ENCODE measurements at regions not wholly inside any gene's neighbourhood (a gene's known extent, or its start where the extent isn't known, plus 50 kb on each side); places are given as distances from the start of the nearest gene placed in this dataset.

DNA sequence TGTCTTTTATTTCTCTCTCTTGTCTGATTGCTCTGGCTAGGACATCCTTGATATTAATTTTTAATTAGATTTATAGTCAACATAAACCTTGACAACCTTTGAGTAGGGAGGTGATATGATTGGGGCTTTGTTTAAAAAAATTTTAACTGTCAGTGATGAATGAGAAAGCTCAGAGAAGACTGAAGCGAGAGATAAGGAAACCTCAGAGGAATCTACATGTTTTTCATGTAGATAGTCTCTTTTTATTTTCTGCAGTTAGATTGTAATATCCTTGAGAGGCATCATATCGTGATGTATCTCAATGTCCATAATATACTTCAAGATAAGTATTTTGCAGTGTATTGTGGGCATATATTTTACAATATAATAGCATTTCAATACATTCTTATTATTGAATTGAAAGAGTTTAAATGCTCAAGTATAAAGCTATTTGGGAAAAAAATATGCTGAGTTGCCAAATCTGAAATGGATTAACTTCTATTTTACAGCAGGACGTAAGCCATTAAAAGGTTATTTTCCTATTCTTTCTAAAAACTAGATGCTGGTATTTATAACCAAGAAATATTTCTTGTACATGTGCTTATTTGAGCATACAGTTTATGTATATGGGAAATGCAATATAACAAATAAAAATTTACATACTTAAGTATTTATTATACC, 802.4 kb upstream of the ADGRL4 start:
- H3K27ac Mint-ChIP-seq = no peak overlapping the region
- intact Hi-C loops (cut with micrococcal nuclease) = no loop called here
- no peaks in the 10 kb centered on the region for H3K27me3 Mint-ChIP-seq
- peaks cover 46% of the 10 kb centered on the region for H3K9me3 Mint-ChIP-seq
- no peaks in the 10 kb centered on the region for H3K36me3 Mint-ChIP-seq (ENCODE audit: low read depth)
- H3K4me3 Mint-ChIP-seq = no peak overlapping the region
- no peaks in the 10 kb centered on the region for H3K4me1 Mint-ChIP-seq (ENCODE audit: low read depth)

DNA sequence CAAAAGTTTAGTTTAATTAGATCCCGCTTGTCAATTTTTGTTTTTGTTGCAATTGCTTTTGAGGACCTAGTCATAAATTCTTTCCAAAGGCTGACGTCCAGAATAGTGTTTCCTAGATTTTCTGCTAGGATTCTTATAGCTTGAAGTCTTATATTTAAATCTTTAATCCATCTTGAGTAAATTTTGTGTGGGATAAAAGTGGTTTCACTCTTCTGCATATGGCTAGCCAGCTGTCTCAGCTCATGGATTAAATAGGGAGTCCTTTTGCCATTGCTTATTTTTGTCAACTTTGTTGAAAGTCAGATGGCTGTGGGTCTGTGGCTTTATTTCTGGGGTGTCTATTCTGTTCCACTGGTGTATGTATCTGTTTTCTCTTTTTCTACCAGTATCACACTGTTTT, 801.3 kb upstream of the ADGRL4 start:
- peaks cover 46% of the 10 kb centered on the region for H3K9me3 Mint-ChIP-seq
- H3K36me3 Mint-ChIP-seq (ENCODE audit: low read depth) = no peaks in the 10 kb centered on the region
- H3K27ac Mint-ChIP-seq = no peak overlapping the region
- no peaks in the 10 kb centered on the region for H3K4me1 Mint-ChIP-seq (ENCODE audit: low read depth)
- intact Hi-C loops (cut with micrococcal nuclease) = no loop called here
- no peak overlapping the region for H3K4me3 Mint-ChIP-seq
- H3K27me3 Mint-ChIP-seq = no peaks in the 10 kb centered on the region

DNA sequence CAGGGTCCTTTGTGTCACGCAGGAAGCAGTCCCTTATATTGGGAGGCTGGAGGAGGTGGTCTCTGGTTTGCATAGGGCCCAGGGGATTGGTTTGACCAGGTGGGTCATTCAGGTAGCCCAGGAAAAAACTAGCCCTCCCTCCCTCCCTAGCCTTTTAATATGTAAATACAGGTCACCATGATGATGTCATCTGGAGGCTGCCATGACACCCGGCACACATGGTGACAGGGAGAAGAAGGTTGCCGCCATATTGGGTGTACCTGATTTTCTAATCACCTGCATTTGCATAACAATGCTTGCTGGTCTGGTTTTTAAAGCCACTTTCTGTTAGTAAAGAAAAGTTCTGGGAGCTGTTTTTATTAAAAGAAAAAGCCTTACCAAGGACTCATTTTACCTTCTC, 791.0 kb upstream of the ADGRL4 start:
- no peak overlapping the region for H3K27ac Mint-ChIP-seq
- intact Hi-C loops (cut with micrococcal nuclease) = no loop called here
- peaks cover 27% of the 10 kb centered on the region for H3K9me3 Mint-ChIP-seq
- H3K4me3 Mint-ChIP-seq = no peak overlapping the region
- no peaks in the 10 kb centered on the region for H3K36me3 Mint-ChIP-seq (ENCODE audit: low read depth)
- H3K4me1 Mint-ChIP-seq (ENCODE audit: low read depth) = no peaks in the 10 kb centered on the region
- H3K27me3 Mint-ChIP-seq = no peaks in the 10 kb centered on the region

DNA sequence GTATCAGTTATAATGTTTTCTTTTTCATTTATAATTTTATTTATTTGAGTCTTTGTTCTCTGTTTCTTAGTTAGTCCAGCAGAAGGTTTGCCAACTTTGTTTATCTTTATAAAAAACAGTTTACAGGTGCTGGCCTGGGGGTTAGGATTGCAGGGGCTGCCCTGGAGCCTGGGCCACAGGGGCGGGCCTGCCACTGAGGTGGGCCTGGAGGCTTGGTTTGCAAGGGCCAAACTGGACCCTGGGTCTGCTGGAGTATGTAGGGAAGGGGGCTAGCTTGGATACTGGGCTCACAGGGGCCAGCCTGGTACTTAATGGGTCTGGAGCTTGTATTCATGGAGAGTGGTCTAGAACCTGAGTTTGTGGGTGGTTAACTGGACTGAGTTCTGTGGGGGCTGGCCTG, 789.9 kb upstream of the ADGRL4 start:
- intact Hi-C loops (cut with micrococcal nuclease) = no loop called here
- no peaks in the 10 kb centered on the region for H3K4me1 Mint-ChIP-seq (ENCODE audit: low read depth)
- no peak overlapping the region for H3K27ac Mint-ChIP-seq
- H3K36me3 Mint-ChIP-seq (ENCODE audit: low read depth) = no peaks in the 10 kb centered on the region
- no peaks in the 10 kb centered on the region for H3K27me3 Mint-ChIP-seq
- H3K9me3 Mint-ChIP-seq = peaks cover 27% of the 10 kb centered on the region
- H3K4me3 Mint-ChIP-seq = no peak overlapping the region

DNA sequence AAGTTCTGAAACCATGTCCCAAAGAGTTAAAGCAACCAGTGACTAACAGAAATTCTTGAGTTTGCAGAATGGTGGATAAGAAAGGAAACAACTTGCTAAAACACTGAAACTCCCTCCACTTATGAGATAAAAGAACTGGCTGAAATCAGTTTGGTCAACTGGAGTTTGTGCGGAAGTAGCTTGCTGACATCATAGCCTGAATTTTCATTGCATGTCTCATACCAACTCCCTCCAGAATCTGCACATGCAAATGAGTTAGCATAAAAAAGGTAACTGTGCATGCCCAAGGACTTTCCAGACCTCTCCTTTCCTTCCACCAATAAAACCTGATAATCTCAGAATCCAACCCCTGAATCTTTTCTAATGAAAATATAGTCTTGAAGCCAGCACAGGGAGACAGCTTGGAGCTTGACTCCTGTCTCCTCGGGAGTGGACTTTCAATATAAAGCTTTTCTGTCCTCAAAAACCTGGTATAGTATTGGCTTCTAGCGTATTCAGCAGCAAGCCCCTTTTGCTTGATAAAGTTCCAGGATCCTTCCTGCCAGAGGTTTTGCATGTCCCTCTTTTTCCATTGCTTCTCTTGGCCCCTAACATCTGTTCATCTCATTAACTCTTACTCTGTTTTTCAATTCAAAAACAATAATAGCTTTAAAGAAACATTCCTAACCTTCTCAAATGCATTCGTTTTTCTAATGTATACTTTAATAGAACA, 785.8 kb upstream of the ADGRL4 start:
- no peaks in the 10 kb centered on the region for H3K27me3 Mint-ChIP-seq
- no peak overlapping the region for H3K27ac Mint-ChIP-seq
- H3K9me3 Mint-ChIP-seq = peaks cover 42% of the 10 kb centered on the region
- intact Hi-C loops (cut with micrococcal nuclease) = no loop called here
- H3K4me3 Mint-ChIP-seq = no peak overlapping the region
- no peaks in the 10 kb centered on the region for H3K36me3 Mint-ChIP-seq (ENCODE audit: low read depth)
- H3K4me1 Mint-ChIP-seq (ENCODE audit: low read depth) = no peaks in the 10 kb centered on the region

DNA sequence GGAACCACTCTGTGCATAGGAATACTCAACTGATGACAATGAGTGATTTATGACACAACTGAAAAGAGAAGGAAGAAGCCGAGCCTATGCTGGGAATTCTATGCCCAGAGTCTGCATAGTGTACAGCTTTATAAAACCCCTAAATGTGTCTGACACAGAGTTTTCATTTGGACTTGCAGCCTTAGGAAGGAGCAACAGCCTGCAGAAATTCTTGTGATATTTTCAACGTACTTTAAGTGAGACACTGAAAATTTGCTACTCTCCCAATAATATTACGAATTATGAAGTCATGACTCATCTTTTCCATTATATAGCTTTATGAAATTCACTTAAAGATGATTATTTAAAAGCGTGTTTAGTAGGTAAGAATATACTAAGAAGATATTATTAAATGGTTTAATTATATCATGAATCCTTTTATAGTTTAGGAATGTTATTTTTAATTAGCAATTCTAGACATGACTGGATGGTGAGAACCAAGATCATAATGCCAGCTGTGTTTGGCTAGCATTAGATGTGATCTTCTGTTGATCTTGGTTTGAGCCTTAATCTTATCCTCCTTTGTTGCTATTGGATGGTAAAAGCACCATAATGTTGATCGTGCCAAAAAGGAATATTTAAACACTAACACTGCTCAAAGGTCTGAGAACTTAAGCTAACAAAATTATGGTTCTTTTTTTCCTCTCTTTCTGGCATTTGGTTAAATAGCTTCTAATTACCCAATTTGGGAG, 785.1 kb upstream of the ADGRL4 start:
- Mint-ChIP-seq H3K27ac (no peak overlapping the region), H3K36me3 (ENCODE audit: low read depth) (no peaks in the 10 kb centered on the region), H3K9me3 (peaks cover 38% of the 10 kb centered on the region), H3K27me3 (no peaks in the 10 kb centered on the region), H3K4me3 (no peak overlapping the region), H3K4me1 (ENCODE audit: low read depth) (no peaks in the 10 kb centered on the region)
- intact Hi-C loops (cut with micrococcal nuclease) = no loop called here

DNA sequence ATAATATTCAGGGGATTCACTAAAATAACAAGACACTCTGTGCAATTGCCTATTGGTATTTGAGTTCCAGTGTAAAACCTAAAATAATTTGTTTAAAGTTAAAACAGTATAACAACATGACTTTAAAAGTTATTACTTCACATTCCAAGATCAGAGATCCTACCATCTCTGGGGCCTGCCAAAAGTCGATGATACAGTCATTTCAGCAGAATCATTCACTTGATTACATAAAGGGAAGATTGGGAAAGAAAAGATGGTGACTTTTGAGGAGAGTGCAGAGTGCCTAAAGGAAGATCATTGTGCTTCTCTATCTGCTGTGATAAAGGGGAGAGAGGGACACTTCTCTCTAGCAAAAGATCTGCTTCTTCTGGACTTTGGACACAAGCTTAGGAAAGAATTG, 784.4 kb upstream of the ADGRL4 start:
- intact Hi-C loops (cut with micrococcal nuclease) = no loop called here
- peaks cover 31% of the 10 kb centered on the region for H3K9me3 Mint-ChIP-seq
- H3K27ac Mint-ChIP-seq = no peak overlapping the region
- H3K4me3 Mint-ChIP-seq = no peak overlapping the region
- H3K4me1 Mint-ChIP-seq (ENCODE audit: low read depth) = no peaks in the 10 kb centered on the region
- no peaks in the 10 kb centered on the region for H3K36me3 Mint-ChIP-seq (ENCODE audit: low read depth)
- H3K27me3 Mint-ChIP-seq = no peaks in the 10 kb centered on the region

DNA sequence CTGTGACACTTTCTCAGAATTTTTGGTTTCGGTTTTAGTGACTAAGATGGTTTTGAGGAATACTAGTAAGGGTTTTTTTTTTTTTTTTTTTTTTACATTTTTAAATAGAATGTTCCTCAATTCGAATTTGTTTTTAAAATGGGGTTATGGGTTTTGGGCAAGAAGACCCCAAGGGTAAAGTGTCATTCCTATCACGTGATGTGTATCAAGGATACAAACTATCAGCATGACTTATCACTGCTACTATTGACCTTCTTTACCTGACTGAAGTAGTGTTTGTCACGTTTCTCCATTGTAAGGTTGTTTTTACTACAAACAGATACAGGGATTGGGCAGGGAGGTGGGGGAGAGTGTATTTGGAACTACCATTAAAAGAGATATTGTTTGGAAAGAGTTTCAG, 781.1 kb upstream of the ADGRL4 start:
- Mint-ChIP-seq H3K27me3 (no peaks in the 10 kb centered on the region), H3K9me3 (peaks cover 20% of the 10 kb centered on the region), H3K27ac (no peak overlapping the region), H3K36me3 (ENCODE audit: low read depth) (no peaks in the 10 kb centered on the region), H3K4me1 (ENCODE audit: low read depth) (no peaks in the 10 kb centered on the region), H3K4me3 (no peak overlapping the region)
- intact Hi-C loops (cut with micrococcal nuclease) = no loop called here

DNA sequence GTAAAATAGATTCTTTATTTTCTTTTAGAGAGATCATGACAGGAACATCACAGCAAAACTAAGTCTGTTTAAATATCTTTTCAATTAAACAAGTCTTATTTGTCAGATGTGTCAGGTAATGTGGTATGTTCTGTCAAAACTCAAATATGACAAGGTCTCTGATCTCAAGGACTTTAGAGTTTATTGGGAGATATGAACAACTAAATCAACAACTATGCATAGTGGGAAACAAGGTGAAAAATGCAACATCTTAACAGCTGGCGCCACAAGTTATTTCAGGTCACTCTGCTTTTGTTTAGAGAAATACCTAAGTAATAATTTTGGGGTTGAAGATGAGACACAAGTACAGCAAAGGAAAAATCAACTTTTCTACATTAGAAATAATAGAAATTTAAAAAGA, 779.4 kb upstream of the ADGRL4 start:
- Mint-ChIP-seq H3K4me3 (no peak overlapping the region), H3K36me3 (ENCODE audit: low read depth) (no peaks in the 10 kb centered on the region), H3K4me1 (ENCODE audit: low read depth) (no peaks in the 10 kb centered on the region), H3K27me3 (no peaks in the 10 kb centered on the region), H3K27ac (no peak overlapping the region), H3K9me3 (peaks cover 27% of the 10 kb centered on the region)
- intact Hi-C loops (cut with micrococcal nuclease) = no loop called here

DNA sequence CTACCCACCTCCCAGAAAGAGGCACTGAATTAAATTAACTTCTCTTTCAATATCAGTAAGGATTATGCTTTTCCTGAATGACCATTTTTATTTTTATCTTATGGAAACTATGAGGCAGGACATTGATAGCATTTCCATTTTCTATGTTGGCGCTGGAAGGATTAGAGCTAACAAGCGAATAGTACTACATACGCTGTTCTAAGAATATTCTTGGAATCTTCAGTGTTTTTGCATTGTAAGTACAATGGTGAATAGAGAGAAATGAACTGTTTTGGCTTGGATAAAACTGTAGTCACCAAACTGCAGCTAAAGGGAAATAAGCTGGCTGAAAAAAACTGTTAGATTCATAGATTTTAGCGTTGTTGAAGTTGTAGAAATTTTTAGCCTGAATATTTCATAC, 779.0 kb upstream of the ADGRL4 start:
- H3K27me3 Mint-ChIP-seq = no peaks in the 10 kb centered on the region
- H3K4me1 Mint-ChIP-seq (ENCODE audit: low read depth) = no peaks in the 10 kb centered on the region
- no peak overlapping the region for H3K27ac Mint-ChIP-seq
- intact Hi-C loops (cut with micrococcal nuclease) = no loop called here
- no peak overlapping the region for H3K4me3 Mint-ChIP-seq
- no peaks in the 10 kb centered on the region for H3K36me3 Mint-ChIP-seq (ENCODE audit: low read depth)
- peaks cover 28% of the 10 kb centered on the region for H3K9me3 Mint-ChIP-seq

DNA sequence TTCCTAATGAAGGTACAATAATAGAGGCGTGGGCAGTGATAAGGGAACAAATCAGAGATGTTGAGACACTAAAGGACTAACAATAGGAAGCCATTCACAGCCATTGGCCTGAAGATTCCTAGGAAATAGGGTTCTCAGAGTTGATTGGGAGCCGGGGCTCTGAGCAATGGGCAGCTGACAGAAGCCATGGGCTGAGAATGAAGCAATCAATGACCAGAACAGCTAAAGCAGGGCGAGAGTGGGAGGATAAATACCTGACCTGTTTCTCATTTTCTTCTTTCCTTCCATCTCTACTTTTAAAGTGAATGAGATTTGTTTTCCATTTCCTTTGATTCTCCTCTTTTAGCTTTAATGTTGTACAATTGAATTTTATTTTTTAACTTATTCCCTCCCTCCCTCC, 774.7 kb upstream of the ADGRL4 start:
- H3K36me3 Mint-ChIP-seq (ENCODE audit: low read depth) = no peaks in the 10 kb centered on the region
- intact Hi-C loops (cut with micrococcal nuclease) = no loop called here
- no peak overlapping the region for H3K4me3 Mint-ChIP-seq
- H3K4me1 Mint-ChIP-seq (ENCODE audit: low read depth) = no peaks in the 10 kb centered on the region
- H3K27me3 Mint-ChIP-seq = no peaks in the 10 kb centered on the region
- H3K9me3 Mint-ChIP-seq = peaks cover 7% of the 10 kb centered on the region
- H3K27ac Mint-ChIP-seq = no peak overlapping the region

DNA sequence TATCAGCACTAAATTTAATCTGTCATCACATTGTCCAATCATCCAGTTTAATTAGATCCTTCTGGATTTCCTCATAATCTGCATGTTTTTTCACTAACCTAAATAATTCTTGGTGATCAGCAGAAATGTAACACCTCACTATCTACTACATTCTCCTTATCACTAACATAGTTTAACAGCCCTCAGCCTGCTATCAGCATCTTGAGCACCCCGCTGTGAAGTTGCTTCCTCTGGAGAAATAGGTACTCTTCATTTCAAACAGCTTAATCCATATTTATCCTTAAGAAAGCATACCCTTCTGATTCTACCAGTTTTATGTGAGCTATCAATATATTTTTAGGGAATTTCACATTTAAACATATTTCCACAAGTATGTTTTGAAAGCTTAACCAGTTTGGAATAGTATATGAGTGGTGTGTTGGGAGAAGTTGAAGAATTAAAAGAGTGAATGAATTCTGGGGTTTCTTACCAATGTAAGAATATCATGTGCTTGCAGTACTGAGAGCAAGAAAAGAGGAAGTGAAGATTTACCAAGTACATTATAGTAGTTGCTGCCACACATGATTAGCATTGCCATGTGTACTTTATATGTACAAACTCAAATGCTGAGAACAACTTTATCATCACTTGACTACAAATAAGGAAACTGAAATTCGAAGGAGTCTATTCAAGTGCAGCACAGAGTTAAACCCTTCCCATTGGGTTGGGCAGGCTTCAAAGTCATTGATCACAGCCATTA, 771.1 kb upstream of the ADGRL4 start:
- no peak overlapping the region for H3K27ac Mint-ChIP-seq
- intact Hi-C loops (cut with micrococcal nuclease) = no loop called here
- no peaks in the 10 kb centered on the region for H3K27me3 Mint-ChIP-seq
- peaks cover 7% of the 10 kb centered on the region for H3K9me3 Mint-ChIP-seq
- no peaks in the 10 kb centered on the region for H3K4me1 Mint-ChIP-seq (ENCODE audit: low read depth)
- no peak overlapping the region for H3K4me3 Mint-ChIP-seq
- no peaks in the 10 kb centered on the region for H3K36me3 Mint-ChIP-seq (ENCODE audit: low read depth)

DNA sequence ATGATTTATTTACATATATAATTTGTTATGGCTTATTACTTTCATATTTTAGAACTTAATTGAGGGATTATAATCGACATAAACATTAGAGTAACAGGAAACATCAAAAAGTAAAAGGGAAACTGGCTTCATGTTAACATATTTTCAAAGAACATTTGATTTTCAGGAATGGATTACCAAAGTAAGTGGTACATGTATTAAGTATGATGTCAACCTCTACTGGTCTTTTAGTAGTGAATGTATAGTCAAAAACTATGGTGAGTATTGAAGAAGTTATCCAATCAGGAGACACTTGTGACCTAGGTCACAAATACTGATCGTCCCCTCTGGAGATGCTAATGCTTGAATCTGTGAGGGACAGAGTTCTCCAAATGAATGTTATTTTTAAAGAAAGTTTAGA, 768.9 kb upstream of the ADGRL4 start:
- Mint-ChIP-seq H3K27ac (no peak overlapping the region), H3K4me1 (ENCODE audit: low read depth) (no peaks in the 10 kb centered on the region), H3K4me3 (no peak overlapping the region), H3K36me3 (ENCODE audit: low read depth) (no peaks in the 10 kb centered on the region), H3K9me3 (no peaks in the 10 kb centered on the region), H3K27me3 (no peaks in the 10 kb centered on the region)
- intact Hi-C loops (cut with micrococcal nuclease) = no loop called here

DNA sequence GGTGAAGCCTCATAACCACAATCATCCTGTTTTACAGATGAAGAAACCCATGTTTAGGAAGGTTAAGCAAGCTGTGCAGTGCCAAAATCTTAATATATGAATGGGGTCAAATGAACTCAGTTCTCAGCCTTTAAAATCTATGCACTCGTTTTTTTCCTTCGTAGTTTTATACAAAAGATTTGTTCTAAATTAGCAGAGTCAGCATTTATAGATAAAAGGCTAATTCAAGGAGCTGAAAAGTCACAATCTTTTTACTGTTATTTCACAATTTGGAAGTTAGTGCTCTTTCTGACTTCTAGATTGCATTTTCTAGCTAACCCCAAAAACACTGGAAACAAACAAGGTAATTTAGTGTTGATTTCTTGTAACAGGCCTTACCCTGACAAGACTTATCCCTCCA, 766.9 kb upstream of the ADGRL4 start:
- Mint-ChIP-seq H3K4me3 (no peak overlapping the region), H3K27ac (no peak overlapping the region), H3K9me3 (no peaks in the 10 kb centered on the region), H3K4me1 (ENCODE audit: low read depth) (no peaks in the 10 kb centered on the region), H3K36me3 (ENCODE audit: low read depth) (no peaks in the 10 kb centered on the region), H3K27me3 (no peaks in the 10 kb centered on the region)
- intact Hi-C loops (cut with micrococcal nuclease) = no loop called here

Data from dendritic cell treated with granulocyte-macrophage colony-stimulating factor and Interleukin-4, amounts not matched to agents 40 ng/mL and 50 ng/mL, for 4 days (primary cell).